ENCODE measurements at regions not wholly inside any gene's neighbourhood (a gene's known extent, or its start where the extent isn't known, plus 50 kb on each side); places are given as distances from the start of the nearest gene placed in this dataset.

DNA sequence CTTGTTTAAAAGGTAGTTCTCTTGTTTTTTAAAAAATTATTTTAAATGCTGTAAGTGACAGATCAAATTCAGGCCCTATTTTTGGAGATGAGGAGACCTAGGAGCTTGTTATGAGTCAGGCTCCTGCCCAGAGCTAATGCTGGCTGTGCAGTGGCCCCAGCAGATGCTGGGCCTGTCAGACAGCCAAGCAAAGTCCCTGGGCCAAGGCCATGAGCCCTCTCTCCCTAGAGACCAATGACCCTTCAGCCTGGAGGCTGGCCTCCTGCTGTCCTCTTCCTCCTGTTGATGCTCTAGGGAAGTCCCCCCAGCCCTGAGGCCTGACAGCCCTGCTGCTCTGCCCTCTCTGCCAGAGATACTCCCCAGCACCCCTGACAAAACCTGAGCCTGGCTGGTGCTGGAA lies 128.1 kb upstream of the CTTNBP2NL start:
- Histone ChIP-seq H2AFZ (no peak overlapping the region), H4K20me1 (ENCODE audit: insufficient read depth, poor library complexity, severe bottlenecking) (no peaks in the 10 kb centered on the region), H3K4me1 (ENCODE audit: insufficient read depth) (peaks cover 20% of the 10 kb centered on the region), H3K27ac (peak overlapping the region; percentile 53), H3K27me3 (no peaks in the 10 kb centered on the region), H3K36me3 (replicated peaks; ENCODE audit: insufficient read depth, low read depth) (no peaks in the 10 kb centered on the region), H3K4me3 (no peak overlapping the region), H3K4me2 (no peak overlapping the region), H3K9me3 (ENCODE audit: low read depth) (no peaks in the 10 kb centered on the region), H3K9me2 (replicated peaks; ENCODE audit: insufficient read depth) (no peaks in the 10 kb centered on the region), H3K79me2 (no peaks in the 10 kb centered on the region)
- no peak for DNase-seq (ENCODE audit: low spot score)
- TF ChIP-seq EZH2phosphoT487 (IDR thresholded peaks at IDR 0.05; ENCODE audit: low read depth, severe bottlenecking, unreplicated experiment) (no peak), EZH2 (IDR thresholded peaks at IDR 0.05; ENCODE audit: borderline replicate concordance) (no peak)
- TF ChIP-seq, protein P1, sequence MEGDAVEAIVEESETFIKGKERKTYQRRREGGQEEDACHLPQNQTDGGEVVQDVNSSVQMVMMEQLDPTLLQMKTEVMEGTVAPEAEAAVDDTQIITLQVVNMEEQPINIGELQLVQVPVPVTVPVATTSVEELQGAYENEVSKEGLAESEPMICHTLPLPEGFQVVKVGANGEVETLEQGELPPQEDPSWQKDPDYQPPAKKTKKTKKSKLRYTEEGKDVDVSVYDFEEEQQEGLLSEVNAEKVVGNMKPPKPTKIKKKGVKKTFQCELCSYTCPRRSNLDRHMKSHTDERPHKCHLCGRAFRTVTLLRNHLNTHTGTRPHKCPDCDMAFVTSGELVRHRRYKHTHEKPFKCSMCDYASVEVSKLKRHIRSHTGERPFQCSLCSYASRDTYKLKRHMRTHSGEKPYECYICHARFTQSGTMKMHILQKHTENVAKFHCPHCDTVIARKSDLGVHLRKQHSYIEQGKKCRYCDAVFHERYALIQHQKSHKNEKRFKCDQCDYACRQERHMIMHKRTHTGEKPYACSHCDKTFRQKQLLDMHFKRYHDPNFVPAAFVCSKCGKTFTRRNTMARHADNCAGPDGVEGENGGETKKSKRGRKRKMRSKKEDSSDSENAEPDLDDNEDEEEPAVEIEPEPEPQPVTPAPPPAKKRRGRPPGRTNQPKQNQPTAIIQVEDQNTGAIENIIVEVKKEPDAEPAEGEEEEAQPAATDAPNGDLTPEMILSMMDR (IDR thresholded peaks at IDR 0.05; ENCODE audit: poor library complexity) = no peak

DNA sequence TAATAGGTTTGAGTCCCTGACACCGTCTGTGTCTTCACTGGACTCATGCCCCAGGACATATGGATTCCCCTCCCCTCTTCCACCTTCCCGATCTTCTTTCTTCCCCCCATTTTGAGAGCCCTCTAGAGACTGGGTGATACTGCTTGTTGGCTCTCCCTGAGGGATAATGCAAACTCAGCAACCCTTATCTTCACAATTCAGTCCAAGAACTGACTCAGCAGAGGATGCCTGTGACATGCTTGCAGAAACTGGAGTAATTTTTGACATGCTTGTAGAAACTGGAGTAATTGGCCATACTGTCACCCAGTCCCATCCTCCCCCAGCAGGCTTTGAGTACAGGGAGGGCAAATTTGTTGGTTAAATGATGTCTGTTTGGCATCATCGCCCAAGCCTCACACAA lies 127.6 kb upstream of the CTTNBP2NL start:
- Histone ChIP-seq H3K36me3 (replicated peaks; ENCODE audit: insufficient read depth, low read depth) (no peaks in the 10 kb centered on the region), H3K4me1 (ENCODE audit: insufficient read depth) (peaks cover 20% of the 10 kb centered on the region), H2AFZ (no peak overlapping the region), H4K20me1 (ENCODE audit: insufficient read depth, poor library complexity, severe bottlenecking) (no peaks in the 10 kb centered on the region), H3K27me3 (no peaks in the 10 kb centered on the region), H3K27ac (peak overlapping the region; percentile 53), H3K9me2 (replicated peaks; ENCODE audit: insufficient read depth) (no peaks in the 10 kb centered on the region), H3K9me3 (ENCODE audit: low read depth) (no peaks in the 10 kb centered on the region), H3K4me2 (no peak overlapping the region), H3K4me3 (no peak overlapping the region), H3K79me2 (no peaks in the 10 kb centered on the region)
- WGBS (ENCODE audit: low lambda C conversion rate, missing lambda C conversion rate) = 68% methylated on average over 3 of the region's 3 CpGs
- TF ChIP-seq EZH2phosphoT487 (IDR thresholded peaks at IDR 0.05; ENCODE audit: low read depth, severe bottlenecking, unreplicated experiment) = no peak
- no peak for TF ChIP-seq EZH2 (IDR thresholded peaks at IDR 0.05; ENCODE audit: borderline replicate concordance)
- TF ChIP-seq, protein P1 (IDR thresholded peaks at IDR 0.05; ENCODE audit: poor library complexity) = no peak
- no peak for DNase-seq (ENCODE audit: low spot score)

DNA sequence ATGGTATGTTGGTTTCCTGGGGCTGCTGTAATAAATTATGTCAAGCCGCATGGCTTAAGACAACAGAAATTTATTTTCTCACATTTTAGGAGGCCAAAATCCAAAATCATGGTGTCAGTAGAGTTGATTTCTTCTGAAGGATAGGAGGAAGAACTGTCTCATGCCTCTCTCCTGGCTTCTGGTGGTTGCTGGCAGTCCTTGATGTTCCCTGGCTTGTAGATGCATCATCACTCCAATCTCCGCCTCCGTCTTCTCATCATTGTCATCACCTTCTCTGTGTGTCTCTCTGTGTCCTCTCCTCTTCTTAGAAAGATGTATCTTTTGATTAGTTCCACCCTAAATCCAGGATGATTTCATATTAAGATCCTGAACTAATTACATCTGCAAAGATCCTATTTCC lies 124.7 kb upstream of the CTTNBP2NL start:
- H2AFZ ChIP-seq = no peak overlapping the region
- H3K4me2 ChIP-seq = no peak overlapping the region
- no peak overlapping the region for H3K4me3 ChIP-seq
- no peaks in the 10 kb centered on the region for H3K27me3 ChIP-seq
- peaks cover 10% of the 10 kb centered on the region for H3K4me1 ChIP-seq (ENCODE audit: insufficient read depth)
- no peak for TF ChIP-seq EZH2 (IDR thresholded peaks at IDR 0.05; ENCODE audit: borderline replicate concordance)
- TF ChIP-seq, protein P1 (IDR thresholded peaks at IDR 0.05; ENCODE audit: poor library complexity) = no peak
- TF ChIP-seq EZH2phosphoT487 (IDR thresholded peaks at IDR 0.05; ENCODE audit: low read depth, severe bottlenecking, unreplicated experiment) = no peak
- H3K9me3 ChIP-seq (ENCODE audit: low read depth) = no peaks in the 10 kb centered on the region
- no peaks in the 10 kb centered on the region for H4K20me1 ChIP-seq (ENCODE audit: insufficient read depth, poor library complexity, severe bottlenecking)
- 100% methylated on average over 3 of the region's 3 CpGs for WGBS (ENCODE audit: low lambda C conversion rate, missing lambda C conversion rate)
- H3K27ac ChIP-seq = no peak overlapping the region
- H3K9me2 ChIP-seq (replicated peaks; ENCODE audit: insufficient read depth) = no peaks in the 10 kb centered on the region
- H3K79me2 ChIP-seq = no peaks in the 10 kb centered on the region
- DNase-seq (ENCODE audit: low spot score) = no peak
- H3K36me3 ChIP-seq (replicated peaks; ENCODE audit: insufficient read depth, low read depth) = no peaks in the 10 kb centered on the region

Measured in hepatocyte (in vitro differentiated cells).